Inflammatory macrophage treated with lipopolysaccharide for 4 hours (primary cell): ENCODE measurements at regions not wholly inside any gene's neighbourhood (a gene's known extent, or its start where the extent isn't known, plus 50 kb on each side); places are given as distances from the start of the nearest gene placed in this dataset.
A peak's percentile ranks its signal among the peaks of the same experiment; 100 is the strongest.
"Not testable (repeated sequence)": the region's sequence is repeated elsewhere in the genome, so short reads cannot be mapped to it uniquely, and the experiment has no call there.

ENCODE experiments used
- DNase-seq: peaks from one replicate; pipeline ENCODE4 v3.0.0-alpha.2; 2020

DNA sequence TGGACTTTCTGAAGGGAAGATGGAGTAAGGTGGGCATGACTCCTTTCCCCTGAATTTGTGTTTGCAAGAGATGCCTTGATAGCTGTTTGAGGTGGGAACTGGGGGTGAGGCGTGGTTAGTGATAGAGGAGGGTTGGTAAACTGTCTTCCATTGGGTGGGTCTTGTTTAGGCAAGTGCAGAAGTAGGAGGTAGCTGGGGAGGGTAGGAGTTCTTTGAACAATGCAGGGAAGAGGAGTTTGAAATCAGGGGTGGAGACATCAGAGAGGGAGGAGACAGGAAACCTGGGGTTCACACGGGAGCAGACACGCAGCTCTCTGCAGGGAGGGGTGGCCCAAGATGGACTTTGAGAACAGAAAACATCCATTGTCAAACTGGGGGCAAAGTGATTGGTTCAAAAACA, 267.1 kb downstream of the TSN start:
- no peak for DNase-seq

DNA sequence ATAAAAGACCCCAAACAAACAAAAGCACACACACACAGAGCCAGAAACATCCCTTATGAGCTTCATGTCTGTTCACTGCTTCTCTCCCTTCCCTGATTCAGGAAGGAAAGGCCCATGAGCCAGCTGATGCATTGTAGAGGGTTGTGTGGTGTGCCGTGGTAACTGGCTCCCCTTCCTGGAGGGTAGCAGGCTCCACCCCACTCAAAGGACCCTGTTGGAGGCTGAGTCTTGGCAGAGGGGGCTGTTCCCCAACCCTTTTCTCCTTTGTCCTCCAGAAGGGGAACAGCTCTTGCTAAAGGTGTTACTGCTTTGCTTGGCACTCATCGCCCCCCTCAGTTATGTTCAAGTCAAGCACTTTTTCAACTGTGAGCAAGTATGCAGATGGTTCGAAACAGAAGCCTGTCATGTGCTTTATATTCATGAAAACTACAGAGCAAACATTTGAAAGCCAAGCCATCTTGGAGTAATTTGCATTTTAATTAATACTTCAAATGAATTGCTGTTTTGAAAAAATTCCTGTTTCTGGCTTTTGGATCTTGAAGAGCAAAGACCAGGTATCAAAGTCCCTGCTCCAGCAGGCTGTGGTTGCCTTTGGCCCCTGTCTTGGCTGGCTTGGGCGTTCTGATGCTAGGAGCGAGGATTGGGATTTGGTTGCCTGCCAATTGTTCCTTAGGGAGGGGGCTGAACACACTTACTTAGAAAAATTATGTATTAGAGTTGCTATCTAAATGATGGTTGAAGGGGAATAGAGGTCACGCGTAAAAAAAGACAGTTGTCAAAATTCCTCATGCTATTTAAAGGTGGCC, 267.8 kb downstream of the TSN start:
- DNase-seq = no peak

DNA sequence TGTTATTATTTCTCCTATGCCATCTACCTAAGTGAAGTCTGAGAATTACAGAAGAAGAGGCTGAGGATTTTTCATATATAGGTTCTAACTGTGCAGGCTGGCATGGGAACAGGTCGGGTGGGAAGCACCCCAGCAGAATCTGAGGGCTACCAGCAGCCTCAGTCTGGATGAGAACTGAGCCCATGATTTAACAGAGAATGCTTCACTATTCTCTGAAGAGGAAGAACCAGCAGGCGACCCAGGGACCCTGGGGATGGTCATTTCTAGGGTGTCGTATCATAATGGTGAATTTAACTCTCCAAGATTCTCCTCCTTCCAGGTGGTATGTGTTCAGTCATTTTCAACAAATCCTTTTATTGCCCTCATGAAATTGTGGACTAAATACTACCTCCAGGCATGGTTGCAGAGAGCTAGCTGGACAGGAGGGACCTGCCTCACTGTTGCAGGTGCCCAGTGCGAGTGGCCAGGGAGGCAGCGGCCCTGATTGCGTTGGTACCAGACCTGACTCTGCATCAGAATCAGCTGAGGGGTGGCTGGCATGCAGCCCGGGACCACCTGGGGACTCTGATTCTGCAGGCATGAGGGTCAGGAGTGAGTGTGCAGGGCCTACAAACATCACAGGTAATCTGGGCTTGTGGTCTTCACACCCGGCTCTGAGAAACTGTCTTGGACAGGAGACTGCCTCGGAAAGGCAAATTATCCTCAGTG, 272.2 kb downstream of the TSN start:
- DNase-seq = no peak

DNA sequence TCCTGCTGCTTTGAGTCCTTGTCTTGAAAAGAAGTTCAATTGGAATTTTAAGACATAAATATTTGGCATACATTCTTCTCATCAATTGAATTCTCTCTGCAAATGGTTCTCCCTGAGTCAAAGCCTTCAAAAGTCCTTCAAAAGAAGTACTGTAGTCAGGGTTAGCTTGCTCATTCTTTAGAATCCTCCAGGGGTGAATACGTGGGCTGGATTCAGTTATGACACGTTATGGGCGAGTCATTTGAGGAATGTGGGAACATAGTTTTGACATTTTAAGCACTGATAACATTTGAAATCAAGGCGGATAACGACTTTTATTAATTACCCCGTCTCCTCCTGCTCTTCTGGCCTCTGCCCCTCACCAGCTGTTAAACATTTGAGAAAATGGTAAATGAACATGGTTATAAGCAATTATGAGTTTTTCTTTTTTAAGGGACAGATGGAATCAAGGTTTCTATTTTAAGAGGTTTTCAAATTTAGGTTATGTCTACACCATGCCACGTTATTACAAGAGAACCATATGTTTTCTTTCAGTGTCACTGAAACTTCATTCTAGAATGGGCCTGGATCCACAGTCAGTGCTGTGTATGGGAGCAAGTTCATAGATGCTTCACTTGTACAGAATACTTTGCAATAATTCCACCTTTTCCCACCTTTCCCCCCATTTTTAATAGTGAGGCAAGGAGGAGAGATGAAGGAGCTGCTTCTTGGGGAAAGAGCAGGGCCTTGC, 273.1 kb downstream of the TSN start:
- no peak for DNase-seq

DNA sequence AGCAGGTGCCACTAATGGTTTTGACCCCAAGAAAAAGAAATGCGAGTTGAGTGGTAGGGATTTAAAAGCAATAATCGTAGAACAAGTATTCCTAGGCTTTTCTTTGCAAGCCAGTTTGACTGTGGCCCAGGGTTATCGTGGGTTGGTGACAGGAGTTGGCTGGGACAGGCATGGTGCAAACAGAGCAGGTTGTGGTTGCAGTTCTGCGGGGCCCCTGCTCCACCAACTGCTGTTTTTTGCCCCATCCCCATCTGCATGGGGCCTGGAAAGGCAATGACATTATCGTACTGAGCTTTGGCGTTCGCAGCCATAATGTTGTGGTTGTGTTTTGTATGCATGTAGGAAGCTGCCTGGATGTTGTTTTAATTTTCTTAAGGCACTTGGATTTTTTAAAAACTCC, 274.0 kb downstream of the TSN start:
- DNase-seq = no peak

DNA sequence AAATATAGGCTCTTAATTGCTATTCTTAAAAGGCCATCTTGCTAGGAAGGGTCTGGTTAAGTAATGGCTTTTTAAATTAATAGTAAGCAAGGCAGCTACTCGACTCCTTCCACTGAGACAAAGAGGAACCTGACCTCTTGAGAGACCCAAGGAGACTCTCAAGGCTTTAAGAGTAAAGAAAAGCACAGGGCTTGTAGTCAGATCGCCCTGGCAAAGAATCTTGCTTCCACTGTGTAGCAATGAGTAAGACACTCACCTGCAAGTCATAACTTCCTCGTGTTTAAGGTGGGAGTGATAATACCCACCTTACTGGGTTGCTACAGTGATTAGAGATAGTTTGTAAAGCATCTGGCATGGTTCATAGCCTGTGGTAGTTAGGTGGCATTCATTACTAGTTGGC, 274.5 kb downstream of the TSN start:
- no peak for DNase-seq

DNA sequence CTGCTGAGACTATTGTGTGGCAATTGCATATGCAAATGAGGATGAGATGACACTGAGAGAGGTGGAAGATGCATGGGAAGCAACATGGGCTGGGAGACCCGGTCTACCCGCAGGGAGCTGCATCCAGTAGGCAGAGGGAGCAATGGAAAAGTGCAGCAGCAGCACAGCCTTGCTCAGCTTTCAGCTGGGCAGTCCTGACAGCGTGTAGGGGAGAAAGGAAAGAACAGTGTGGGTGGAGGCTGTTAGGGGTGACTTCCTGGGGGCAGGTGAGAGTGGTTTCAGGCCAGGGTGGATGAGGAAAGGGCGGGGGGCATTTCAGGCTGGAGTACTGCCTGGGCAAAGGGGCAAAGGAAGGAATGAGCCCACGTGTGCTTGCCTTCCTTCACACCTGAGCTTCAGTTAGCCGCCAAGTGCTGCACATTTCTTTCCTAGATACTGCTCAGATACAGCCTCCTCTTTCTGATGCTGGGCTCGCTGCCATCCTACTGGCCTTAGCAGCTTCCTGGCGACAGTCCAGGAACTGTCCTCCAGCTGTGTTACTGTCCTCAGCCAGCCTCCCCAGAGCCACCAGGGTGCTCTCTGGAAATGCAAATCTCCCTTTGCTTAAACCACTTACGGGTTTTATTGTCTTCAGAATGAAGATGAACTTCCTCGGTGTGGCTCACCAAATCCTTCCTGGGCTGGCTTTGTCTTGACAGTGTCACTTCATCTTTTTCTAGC, 276.3 kb downstream of the TSN start:
- DNase-seq = no peak

DNA sequence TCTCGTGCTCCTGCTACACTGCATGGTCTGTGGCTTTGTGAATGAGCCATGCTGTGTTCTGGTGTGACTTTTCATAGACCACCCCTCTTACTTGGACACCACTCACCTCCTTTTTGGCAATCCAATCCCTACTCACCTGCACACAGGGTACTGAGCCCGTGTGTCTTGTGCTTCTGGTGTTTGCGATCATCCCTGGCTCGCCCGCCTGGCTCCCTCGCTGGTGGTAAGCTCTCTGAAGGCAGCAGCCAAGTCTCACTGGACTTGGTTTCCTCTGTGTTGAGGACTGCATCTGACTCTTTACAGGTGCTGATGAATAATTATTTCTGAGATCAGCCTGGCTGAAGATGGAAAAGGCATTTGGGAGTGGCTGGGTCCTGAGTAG, 276.8 kb downstream of the TSN start:
- no peak for DNase-seq

DNA sequence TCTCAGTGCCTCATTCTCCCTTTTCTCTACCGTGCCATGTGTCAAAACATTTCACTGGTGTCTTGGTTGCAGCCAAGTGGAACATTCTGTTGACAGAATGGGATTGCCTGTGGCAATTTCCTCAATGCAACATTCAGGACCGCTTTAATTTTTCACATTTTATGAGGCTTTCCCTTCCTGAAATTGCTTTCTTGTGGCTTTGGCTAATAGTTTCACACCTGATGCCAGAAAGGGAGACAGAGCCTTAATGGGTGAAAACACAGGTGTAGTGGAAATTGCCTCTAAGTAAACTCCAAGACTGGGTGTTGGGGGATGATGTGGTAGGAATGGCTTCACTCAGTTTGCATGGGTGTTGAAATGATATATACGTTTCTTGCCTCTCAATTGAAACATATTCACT, 278.3 kb downstream of the TSN start:
- DNase-seq = no peak

DNA sequence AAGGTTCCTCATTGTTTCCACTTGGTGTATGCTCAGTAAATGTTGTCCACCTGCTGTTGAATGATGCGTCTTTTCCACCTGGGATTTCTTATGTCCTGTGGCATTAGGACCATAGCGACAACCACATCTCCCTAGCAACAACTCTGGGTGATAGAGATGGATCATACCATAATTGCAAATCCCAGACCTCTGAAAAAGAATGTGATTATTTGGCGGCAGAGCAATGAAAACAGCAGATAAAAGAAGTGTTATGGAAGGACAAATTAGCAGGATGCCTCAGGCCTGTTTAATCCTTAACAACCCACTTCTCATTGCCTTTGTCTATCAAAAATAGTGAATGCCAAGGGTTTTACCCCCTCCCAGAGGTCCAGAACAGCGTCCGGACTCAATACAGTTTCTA, 278.9 kb downstream of the TSN start:
- no peak for DNase-seq

DNA sequence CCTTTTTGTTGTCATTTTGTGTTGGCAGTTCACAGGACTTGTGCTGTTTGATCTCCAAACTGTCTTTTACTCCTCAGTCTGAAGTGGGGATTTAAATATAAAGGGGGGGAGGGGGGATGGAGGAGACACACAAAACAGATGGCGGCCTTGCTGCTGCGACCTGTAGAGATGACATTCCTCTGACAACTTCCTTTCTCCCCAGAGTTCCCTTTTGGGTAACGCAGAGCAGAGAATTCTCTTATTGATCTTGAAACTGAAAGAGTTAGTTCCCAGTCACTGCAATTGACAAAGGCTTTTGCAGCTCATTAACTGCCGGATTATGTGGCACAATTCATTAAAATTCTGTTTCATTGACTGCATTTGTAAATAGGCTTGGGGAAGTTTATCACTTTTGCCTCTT, 279.3 kb downstream of the TSN start:
- peak; percentile 26 for DNase-seq

DNA sequence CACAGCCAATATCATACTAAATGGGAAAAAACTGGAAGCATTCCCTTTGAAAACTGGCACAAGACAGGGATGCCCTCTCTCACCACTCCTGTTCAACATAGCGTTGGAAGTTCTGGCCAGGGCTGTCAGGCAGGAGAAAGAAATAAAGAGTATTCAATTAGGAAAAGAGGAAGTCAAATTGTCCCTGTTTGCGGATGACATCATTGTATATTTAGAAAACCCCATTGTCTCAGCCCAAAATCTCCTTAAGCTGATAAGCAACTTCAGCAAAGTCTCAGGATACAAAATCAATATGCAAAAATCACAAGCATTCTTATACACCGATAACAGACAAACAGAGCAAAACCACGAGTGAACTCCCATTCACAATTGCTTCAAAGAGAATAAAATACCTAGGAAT, 283.4 kb downstream of the TSN start:
- not testable (repeated sequence) for DNase-seq

DNA sequence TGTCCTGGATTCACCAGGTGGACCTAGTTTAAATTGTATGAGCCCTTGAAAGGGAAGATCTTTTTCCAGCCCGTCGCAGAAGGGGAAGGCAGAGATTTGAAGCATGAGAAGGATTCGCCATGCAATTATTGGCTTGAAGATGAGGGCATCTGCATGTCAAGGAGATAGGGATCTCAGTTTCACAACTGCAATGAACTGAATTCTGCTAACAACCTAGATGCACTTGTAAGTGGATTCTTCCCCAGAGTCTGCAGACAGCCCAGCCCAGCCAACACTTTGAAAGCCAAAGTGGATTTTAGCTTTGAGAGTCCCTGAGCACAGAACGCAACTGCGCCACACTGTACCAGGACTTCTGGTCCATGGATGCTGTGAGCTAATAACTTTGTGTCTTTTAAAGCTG, 286.0 kb downstream of the TSN start:
- no peak for DNase-seq

DNA sequence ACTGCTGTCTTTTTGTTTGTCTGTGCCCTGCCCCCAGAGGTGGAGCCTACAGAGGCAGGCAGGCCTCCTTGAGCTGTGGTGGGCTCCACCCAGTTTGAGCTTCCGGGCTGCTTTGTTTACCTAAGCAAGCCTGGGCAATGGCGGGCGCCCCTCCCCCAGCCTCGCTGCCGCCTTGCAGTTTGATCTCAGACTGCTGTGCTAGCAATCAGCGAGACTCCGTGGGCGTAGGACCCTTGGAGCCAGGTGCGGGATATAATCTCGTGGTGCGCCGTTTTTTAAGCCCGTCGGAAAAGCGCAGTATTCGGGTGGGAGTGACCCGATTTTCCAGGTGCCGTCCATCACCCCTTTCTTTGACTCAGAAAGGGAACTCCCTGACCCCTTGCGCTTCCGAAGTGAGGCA, 296.2 kb downstream of the TSN start:
- not testable (repeated sequence) for DNase-seq

DNA sequence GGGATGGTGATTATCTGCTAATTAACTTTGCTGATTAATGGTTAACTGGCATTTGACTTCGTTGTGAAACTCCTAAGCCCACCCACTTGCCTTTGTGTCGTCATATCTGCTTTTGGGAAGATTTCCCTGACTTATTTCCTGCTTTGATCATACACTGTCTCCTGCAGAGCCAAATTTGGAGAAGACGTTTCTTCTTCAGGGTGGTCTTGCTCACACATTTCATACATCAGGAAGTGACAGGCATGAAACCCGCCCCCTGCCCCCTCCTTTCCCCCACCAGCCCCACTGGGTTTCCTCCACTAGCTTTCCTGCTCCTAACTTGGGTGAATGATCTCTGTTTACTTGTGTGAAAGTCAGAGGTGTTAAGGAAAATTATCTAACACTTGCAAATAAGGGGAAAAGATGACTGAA, 300.1 kb downstream of the TSN start:
- DNase-seq = no peak

DNA sequence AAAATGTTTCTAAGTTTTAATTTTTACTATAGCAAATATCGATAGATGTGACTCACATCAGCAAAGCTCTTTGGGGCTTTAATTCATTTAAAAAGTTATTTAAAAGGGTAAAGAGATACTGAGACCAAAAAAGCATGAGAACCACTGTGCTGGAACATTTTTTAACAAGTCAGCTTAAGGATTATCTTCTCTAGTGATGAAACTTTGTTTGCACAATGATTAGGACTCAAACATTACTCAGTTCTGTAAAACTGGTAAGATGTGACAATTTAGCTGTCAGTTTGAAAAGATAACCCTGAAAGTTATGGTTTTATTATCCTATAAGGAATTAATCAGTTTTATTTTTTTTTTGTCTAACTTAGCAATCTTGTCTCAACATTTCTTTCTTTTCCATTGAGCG, 301.4 kb downstream of the TSN start:
- no peak for DNase-seq

DNA sequence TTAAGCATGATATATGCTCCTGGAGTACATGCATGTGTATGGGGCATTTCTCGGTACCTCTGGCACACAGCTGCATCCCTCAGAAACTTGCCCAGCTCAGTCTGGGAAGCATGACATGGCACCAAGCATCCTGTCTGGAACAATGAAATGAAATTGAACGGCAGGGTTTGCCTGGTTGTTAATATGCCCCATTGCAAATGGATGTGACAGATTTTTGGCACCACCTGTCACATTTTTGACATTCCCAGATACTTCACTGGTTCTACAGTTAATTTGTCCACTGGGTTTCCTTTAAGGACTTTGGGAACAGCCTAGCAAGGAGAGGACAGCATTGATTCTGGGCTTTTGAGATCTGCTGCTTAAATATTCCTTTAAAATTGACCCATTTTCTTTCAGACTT, 305.8 kb downstream of the TSN start:
- DNase-seq = no peak

DNA sequence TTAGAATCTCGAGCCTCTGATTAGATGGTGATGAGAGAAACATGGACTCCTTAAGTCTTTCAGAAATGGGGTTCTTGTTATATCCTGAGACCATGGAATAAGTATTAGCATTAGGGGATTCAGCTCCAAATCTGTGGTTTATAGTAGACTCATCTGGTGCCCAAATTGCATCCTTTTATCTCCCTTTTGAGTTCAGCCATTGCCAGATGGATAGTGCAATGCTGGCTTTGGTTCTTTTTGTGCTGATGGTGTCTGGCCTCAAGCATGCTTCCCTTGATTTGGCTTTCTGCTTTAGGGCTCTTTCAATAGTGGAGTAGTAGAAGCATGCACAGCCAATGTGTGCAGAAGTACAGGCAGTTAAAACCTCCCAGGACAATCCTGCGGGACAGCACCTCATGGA, 306.4 kb downstream of the TSN start:
- DNase-seq = no peak

DNA sequence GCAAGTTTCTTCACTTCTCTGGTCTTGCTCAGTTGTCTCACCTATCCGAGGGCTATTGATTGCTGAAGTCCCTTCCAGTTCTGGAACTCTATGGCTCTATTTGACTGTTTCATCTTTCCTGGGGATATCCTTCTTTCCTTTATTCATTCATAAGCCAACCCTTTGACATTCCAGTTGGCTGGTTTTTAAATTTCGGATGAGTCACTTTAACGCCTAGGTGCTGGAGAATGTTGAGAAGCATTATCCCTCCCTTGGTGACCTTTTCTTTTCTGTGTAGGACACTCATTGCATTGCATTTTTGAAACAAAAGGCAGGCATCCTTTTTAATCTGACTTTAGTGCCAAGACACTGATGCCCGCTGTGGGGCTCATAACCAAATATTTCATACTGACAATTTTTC, 307.1 kb downstream of the TSN start:
- no peak for DNase-seq

DNA sequence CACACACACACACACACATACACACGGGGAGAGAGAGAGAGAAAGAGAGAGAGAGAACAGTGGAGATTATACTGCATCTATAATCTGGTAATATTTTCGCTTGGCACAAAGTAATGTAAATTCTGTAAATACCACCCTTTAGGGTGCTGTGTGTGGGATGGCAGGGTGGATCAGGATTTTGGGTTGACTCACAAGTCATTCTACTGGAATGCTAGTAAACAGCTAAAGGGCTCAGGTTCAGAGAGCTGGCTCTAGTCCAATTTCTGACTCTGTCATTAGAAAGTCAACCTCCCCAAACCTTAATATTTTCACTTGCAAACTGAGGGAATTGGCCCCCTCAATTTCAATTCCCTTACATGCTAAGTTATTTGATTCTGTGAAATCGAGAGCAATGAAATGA, 308.3 kb downstream of the TSN start:
- no peak for DNase-seq

DNA sequence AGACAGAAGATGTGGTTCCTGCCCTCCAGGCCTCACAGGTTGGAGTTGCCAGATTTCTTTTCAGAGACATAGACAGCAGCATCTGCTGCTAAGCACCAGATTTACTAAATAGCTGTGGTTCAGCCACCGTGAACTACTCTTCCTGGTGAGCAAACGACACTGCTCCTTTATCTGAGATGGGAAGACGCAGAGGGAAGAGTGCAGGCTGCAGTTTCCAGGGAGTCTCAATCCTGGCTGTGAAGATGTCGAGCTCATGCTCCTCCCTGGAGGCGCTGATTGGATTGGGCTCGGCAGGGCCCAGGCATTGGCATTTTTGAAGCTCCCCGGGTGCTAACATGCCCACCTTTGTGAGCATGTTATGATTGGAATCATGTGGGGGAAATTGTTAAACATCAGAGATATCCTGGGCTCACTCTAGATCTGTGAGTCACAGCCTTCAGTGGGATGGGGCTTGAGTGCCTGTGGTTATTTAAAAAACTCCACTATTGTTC, 314.8 kb downstream of the TSN start:
- DNase-seq = no peak

DNA sequence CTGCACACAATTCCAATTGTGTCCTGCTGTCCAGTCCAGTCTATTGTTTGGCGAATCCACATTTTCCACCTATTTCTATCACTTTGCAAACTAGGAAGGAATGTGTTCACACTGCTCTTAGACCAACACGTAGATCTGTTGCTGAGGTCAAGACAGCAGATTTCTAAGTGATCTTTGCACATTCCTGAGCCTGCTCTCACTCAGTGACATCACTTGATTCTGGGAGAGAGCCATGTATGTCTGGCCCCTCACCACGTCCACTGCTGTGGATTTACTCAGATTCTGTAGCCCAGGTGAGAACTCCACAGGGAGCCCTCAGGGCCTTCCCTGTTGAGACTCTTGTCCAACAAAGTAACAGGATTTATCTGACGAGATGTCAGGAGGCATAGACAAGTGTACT, 317.2 kb downstream of the TSN start:
- DNase-seq = no peak

DNA sequence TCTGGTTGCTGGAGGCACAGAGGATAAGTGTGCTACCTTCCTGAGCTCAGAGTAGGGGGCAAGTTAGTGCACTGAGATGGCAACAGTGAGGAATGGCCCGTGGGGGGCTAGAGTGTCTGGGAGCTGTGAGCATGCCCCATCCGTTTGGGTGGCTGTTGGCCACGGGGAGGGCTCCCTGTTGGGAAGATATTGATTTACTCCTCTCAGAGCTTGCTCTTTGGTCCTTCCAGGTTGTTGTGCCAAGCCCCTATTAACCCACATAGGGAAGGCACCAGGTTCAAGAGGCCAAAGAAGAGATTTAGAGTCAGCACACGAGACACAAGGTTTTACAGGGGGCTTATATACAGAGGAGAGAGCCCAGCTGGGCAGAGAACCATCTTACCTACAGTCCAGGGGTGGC, 318.8 kb downstream of the TSN start:
- DNase-seq = no peak
